HG03469 (cell line): ENCODE measurements at regions not wholly inside any gene's neighbourhood (a gene's known extent, or its start where the extent isn't known, plus 50 kb on each side); places are given as distances from the start of the nearest gene placed in this dataset.

Source experiments
- ATAC-seq: cut with Tn5 transposase; IDR thresholded peaks from one replicate; pipeline ENCODE4 v1.9.1; 2021; ENCODE audit warnings: mild to moderate bottlenecking, moderate library complexity, moderate number of reproducible peaks; ENCODE audit not compliant: unreplicated experiment

DNA sequence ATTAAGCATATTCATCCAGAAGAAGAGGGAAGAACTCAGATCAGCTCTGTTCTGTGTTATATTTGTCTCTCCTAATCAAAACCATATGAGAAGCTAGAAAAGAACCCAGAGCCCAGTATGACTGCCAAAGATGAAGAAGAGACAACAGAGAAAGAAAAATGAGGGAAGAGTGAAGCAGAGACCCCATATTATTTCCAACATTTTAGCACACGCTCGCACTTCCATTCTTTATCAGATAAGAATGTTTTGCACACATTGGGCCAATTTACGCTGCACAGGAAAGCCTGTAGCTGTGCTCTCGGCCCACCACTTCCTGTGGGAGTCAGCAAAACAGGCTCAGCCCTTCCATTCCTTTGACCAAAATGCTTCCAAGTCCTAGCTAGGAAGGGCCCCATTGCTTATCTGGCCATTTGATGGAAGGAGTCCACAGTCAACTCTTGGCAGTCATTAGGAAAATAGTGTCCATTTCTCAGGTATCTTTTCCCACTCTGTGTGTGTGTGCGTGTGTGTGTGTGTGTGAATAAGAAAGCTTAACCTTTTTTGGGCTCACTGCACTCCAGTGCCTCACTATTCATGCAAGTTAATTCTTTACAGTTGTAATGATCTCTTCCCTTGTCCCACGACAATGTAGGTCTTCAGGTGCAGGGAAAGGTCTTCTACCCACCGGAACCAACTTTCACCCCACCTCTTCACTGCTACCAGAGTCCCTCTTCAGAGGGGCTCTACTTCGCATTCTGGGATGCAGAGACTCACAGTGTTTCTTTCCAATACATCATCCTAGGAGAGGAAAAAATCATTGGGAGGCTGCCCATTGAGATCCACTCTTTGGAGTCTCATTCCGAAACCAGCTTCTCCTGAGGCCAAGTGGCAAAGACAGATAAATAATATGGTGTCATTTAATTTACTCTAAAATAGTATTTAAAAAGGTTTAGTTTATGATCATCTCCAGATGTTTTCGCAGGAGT lies 237.5 kb downstream of the COG6 start:
- ATAC-seq: no peak

DNA sequence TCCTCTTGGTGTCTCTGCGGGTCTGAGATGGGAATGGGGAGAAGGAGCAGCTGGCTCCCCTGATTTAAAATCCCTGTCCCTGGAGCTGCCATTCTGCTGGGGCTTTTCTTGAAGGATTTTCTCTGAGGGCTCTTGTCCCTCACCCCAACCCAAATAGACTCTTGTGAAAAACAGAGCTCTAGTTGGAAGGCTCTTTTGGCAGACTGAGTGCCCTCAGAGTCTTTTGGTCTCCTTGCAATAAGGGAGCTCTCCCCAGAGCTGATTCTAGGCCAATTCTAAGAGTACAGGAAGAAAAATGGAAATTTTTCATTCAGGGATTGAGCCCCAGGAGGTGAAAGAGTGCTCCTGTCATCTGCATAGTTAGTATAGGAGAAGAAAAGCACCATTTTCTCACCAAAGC lies 238.3 kb downstream of the COG6 start:
- ATAC-seq: no peak

DNA sequence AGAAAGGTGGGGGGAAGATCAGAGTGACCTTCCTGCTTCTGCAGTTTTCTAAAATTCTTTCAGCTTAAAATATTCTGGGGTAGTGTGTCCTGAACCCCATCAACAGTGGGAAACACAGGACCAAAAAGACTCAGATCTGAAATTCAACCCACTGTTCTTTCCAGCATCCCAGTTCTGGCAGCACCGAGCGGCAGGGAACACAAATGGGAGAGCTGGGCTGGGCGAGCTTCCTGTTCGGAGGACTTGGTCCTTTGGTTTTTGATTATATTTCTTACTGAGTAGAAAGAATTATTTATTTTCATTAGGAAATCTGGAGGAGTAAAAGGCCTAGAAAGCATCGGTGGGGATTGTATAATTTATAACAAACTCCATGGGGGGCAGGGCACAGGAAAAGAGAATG lies 239.1 kb downstream of the COG6 start:
- no peak for ATAC-seq

- no peak for ATAC-seq
Observed at GRCh38 chr13:39895254-39895653, 239.8 kb downstream of the COG6 start.

DNA sequence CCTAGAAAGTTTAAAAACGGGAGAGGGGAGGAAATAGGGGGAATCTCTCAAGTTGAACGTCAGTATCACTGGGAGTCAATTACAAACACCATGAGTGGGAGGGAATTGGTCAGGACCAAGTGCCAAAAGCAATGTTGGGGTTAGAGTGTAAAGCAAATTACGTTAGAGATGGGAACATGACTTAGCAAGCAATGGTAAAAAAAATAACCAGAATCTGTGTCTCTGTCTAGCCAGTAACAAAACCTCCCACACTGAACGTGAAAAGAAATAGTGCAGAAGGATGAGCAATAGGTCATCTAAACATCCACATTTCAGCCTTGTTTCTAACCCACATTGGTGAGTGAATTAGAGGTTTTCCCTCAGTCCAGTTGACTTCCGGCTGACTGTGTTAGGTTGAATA lies 242.2 kb downstream of the COG6 start:
- ATAC-seq: no peak

DNA sequence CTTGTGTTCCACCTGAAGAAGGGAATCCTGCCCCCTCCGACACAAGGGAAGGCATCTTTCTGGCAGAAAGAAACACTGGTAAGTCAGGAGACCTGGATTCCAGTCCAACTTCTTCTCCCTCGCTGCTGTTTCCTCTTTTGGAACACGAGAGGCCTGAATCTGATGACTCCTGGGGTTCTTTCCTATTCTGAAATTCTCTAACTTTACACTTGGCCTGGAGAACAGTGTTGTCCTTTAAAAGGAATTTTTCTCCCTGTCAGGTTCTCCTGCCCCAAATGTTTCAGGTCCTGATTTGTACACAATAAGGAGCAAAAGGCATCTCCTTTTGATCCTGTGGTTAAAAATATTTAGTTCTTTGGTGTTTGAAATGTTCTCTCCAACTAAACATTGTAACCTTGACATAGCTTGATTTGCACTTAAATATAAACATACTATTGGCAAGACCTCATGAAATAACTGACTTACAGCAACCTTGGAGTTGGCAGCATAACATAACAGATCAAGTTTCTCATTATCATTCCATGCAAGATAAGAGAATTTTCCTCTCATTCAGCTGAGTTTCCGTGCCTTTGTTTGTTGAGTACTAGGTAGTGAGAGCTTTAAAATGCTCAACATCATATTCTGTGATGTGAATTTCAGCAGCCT lies 244.8 kb downstream of the COG6 start:
- ATAC-seq: no peak

- ATAC-seq: no peak
Observed at GRCh38 chr13:39904959-39905358, 249.5 kb downstream of the COG6 start.

DNA sequence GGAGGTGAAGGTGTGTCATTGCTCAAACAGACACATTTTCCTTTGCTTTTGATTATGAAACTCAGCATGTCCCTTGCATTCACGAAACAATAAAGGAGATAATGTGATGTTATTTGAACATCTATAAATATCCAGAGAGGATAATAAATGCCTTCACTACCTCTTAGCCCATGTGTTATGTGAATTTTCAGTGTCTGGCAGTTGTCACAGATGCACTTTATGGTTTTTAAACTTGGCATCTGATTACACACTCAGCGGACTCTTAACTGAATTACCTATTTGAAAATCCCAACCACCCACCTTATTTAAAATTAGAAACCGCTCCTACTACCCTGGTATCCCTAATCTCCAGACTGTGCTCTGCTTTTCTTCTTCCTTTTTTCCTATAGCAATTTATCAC lies 254.2 kb downstream of the COG6 start:
- ATAC-seq: no peak

GRCh38 chr13:39910041-39910440 lies 254.6 kb downstream of the COG6 start:
- no peak for ATAC-seq

DNA sequence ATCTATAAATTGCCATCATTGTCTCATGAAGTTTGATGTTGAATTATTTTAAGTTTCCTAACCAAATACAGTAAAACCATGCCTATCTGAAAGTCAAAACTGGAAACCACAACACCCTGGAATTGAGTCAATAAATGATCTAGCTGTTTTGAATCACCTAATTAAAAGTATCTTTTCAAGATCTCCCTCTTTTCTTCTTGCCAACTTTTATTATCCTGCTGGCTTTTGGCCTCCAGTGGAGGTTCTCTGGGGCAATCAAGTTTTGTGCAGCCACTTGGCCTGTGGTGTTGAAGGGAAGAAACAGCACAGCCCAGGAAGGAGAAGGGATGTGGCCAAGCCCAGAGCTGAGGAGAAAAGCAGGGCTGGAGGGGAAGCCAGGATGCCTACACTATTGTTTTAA lies 255.4 kb downstream of the COG6 start:
- ATAC-seq: no peak

GRCh38 chr13:39913339-39913738 lies 257.9 kb downstream of the COG6 start:
- ATAC-seq: no peak

- ATAC-seq: no peak
Observed at GRCh38 chr13:39913928-39914327, 258.5 kb downstream of the COG6 start.

DNA sequence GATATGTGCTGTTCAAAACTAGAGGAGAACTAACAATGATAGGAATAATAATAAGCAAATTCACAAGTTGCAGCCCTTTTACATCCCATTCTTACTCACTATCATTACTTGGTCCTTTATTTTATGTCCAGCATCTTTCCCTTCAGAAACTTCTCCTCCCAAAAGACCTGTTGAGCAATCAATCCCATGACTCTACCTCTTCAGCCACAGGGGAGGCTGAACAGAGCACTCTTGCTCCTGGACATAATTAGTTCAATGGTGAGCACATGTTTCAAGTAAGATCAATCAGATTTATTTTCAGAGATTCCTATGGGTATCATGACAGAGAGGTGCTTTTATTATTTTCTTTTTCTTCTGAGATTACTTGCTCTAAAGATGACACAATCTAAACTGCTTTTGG lies 260.0 kb downstream of the COG6 start:
- ATAC-seq: no peak

- ATAC-seq: no peak
Observed at GRCh38 chr13:39916330-39916729, 260.9 kb downstream of the COG6 start.

- ATAC-seq: no peak
Observed at GRCh38 chr13:39918620-39919236, 263.3 kb downstream of the COG6 start.

DNA sequence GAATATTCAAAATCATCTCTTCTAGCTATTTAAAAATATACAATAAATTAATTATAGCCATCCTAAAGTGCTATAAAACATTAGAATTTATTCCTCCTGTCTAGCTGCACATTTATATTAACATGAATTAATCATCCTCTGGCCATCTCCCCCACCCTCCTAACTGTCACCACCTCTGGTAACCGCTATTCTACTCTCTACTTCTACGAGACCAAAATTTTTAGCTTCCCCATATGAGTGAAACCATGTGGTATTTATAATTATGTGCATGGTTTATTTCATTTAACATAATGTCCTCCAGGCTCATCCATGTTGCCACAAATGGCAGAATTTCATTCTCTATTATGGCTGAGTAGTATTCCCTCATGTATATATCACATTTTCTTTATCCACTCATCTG lies 265.2 kb downstream of the COG6 start:
- ATAC-seq: no peak

DNA sequence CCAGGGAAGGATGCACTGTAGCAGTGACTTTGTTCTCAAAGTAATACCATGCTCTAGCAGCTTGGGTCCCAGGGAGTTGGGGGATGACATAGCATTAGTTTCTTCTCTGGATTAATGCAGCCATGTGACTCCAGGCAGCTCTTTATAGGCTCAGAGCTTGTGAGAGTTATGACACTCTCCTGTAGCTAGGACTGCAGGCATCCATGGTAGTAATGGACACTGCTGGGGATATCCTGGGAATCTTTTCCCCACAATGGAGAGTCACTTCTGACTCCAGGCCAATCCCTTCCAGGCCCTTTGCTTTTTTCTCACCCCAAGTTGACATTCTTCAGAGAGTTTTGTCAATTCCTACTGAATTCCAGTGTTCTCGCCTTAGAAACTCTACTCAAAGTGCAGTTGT lies 270.9 kb downstream of the COG6 start:
- ATAC-seq: no peak

DNA sequence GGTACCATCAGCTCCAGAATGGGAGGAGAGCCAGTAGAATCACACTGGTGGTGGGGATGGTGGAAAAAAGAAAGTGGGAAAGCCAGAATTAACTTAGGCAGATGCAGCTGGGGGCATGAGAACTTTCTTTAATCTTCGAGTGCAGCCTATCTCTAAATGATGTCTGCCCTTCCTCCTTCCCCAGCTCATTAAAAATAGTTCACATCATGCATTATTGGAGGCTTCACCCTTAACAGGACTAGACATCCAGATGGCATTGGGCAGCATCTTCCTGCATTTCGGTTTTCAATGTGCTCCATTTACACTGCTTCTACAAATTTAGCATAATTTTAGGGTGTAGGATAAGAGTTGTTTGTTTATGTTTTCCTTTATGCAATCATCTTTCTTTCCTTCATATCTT lies 272.8 kb downstream of the COG6 start:
- no peak for ATAC-seq

- no peak for ATAC-seq
Observed at GRCh38 chr13:39929583-39929982, 274.1 kb downstream of the COG6 start.

DNA sequence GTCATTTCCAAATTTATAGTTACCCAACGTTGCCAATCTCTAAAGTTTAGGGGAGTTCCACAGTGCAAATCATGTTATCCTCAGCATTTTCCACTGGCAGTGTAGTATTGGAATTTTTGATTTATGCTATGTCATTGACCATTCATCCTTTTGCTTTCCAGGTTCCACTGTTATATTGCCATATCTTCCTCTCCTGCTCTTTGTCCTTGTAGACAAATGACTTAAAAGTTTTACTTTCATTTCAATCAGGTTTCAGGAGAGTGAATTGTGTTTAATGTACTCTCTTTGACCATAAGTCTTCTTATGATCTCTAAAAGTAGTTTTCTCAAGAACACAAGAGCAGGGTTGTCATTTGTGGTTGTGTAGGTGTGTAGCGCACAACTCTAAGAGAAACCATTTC lies 274.6 kb downstream of the COG6 start:
- no peak for ATAC-seq

- ATAC-seq: no peak
Observed at GRCh38 chr13:39930544-39931444, 275.3 kb downstream of the COG6 start.
